SK-N-SH (cell line): ENCODE measurements at regions not wholly inside any gene's neighbourhood (a gene's known extent, or its start where the extent isn't known, plus 50 kb on each side); places are given as distances from the start of the nearest gene placed in this dataset.

ENCODE experiments used
- CTCF ChIP-seq: fragments of 200-600 bp; sonication (generic); IDR thresholded peaks from 2 replicates; pipeline ENCODE4 v1.6.1; 2017; ENCODE audit warnings: antibody characterized with exemption, mild to moderate bottlenecking, moderate library complexity
- EP300 ChIP-seq, 2 experiments: IDR thresholded peaks; 2 replicates each; pipeline versions ENCODE4 v1.4.0 to v1.6.1; 2012; ENCODE audit warnings: borderline replicate concordance in 1 of 2, low read depth in 1 of 2, low read length in 1 of 2
- EZH2phosphoT487 ChIP-seq: fragments of 200-600 bp; sonication (generic); IDR thresholded peaks from 2 replicates; pipeline ENCODE4 v1.6.1; 2017; ENCODE audit warnings: low read depth, mixed run types, mild to moderate bottlenecking, antibody characterized with exemption, moderate library complexity, borderline replicate concordance
- JUND ChIP-seq: IDR thresholded peaks from 2 replicates; pipeline ENCODE4 v1.4.0; 2012
- MEF2A ChIP-seq: IDR thresholded peaks from 2 replicates; pipeline ENCODE4 v1.4.0; 2012; ENCODE audit warnings: low read depth, borderline replicate concordance
- NFIC ChIP-seq: IDR thresholded peaks from 2 replicates; pipeline ENCODE4 v1.4.0; 2012; ENCODE audit warnings: borderline replicate concordance
- NRF1 ChIP-seq: IDR thresholded peaks from 2 replicates; pipeline ENCODE4 v1.6.1; 2012; ENCODE audit warnings: low read depth, mild to moderate bottlenecking, low read length
- RAD21 ChIP-seq: IDR thresholded peaks from 2 replicates; pipeline ENCODE4 v1.6.1; 2012; ENCODE audit warnings: mild to moderate bottlenecking, low read length
- TAF1 ChIP-seq: IDR thresholded peaks from 2 replicates; pipeline ENCODE4 v1.6.1; 2012; ENCODE audit warnings: low read depth, mild to moderate bottlenecking, low read length, moderate library complexity, borderline replicate concordance
- TF ChIP-seq, protein P1 (sequence below): IDR thresholded peaks from 2 replicates; pipeline ENCODE4 v1.4.0; 2012; ENCODE audit warnings: low read depth, borderline replicate concordance

- TF ChIP-seq NRF1 (no peak), EZH2phosphoT487 (no peak), CTCF (no peak), NFIC (no peak), EP300 (IDR thresholded peaks at IDR 0.05; ENCODE audit: borderline replicate concordance in 1 of 2, low read depth in 1 of 2, low read length in 1 of 2) (no peak), TAF1 (no peak), MEF2A (no peak), RAD21 (no peak), JUND (no peak)
- TF ChIP-seq, protein P1, sequence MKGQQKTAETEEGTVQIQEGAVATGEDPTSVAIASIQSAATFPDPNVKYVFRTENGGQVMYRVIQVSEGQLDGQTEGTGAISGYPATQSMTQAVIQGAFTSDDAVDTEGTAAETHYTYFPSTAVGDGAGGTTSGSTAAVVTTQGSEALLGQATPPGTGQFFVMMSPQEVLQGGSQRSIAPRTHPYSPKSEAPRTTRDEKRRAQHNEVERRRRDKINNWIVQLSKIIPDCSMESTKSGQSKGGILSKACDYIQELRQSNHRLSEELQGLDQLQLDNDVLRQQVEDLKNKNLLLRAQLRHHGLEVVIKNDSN, result no peak
These were observed 225.9 kb downstream of the BRD1 start for GRCh38 chr22:49601614-49602321.
